ENCODE measurements at regions not wholly inside any gene's neighbourhood (a gene's known extent, or its start where the extent isn't known, plus 50 kb on each side); places are given as distances from the start of the nearest gene placed in this dataset.
"Not testable (repeated sequence)": the region's sequence is repeated elsewhere in the genome, so short reads cannot be mapped to it uniquely, and the experiment has no call there.

- ATAC-seq = not testable (repeated sequence)
Observed at GRCh38 chr11:134720691-134721070, 308.6 kb upstream of the B3GAT1 start.

DNA sequence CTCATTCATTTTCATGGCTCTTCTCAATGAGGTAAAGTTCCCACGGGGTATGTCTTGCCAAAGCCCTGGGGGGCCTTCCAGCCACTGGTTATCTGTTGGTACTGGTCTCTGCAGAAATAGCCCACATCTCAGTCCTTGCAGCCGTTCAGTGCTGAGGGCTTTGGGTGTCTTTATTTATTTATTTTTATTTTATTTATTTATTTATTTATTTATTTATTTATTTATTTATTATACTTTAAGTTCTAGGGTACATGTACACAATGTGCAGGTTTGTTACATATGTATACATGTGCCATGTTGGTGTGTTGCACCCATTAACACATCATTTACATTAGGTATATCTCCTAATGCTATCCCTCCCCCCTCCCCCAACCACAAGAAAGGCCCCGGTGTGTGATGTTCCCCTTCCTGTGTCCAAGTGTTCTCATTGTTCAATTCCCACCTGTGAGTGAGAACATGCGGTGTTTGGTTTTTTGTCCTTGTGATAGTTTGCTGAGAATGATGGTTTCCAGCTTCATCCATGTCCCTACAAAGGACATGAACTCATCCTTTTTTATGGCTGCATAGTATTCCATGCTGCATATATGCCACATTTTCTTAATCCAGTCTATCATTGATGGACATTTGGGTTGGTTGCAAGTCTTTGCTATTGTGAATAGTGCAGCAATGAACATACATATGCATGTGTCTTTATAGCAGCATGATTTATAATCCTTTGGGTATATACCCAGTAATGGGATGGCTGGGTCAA lies 308.1 kb upstream of the B3GAT1 start:
- ATAC-seq = not testable (repeated sequence)

DNA sequence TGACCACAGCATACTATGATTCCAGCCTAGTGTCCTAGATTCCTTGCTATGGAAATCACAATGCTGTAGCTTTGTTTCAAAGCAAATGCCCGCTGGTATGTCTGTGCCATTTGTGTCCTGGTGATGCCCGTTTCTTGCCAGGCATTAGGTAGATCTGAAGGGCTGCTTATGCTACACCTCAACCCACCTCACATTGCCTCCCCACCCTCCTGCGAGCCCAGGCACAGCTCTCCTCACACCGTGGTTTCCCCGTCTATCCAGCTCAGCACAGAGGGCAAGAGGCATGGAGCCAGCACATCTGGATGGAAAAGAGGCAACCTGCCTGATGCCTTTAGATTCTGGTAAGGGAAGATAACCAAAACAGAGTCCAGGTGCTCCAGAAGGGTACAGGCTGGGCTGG lies 307.4 kb upstream of the B3GAT1 start:
- no peak for ATAC-seq

GRCh38 chr11:134716582-134716981 lies 304.5 kb upstream of the B3GAT1 start:
- ATAC-seq = no peak

GRCh38 chr11:134714021-134714656 lies 302.1 kb upstream of the B3GAT1 start:
- ATAC-seq = no peak

- no peak for ATAC-seq
Observed at GRCh38 chr11:134712228-134713145, 300.4 kb upstream of the B3GAT1 start.

DNA sequence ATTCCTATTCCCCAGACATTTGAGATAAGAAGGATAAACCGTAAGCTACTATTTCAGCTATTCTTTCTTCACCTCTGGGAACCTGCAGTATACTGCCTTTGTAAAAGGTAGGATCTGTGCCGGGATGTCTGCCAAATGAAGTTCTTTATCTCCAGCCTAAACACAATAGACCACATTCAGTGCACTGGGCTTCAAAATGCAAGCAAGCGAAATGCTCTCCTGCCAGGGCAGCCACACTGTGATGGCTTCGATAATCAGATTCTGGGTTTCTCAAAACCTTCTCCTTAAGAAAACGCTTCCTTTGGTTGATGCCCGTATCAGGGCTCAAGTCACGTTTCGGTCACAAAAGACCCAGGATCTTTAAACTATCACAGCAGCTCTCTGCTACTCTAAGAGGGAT lies 299.5 kb upstream of the B3GAT1 start:
- no peak for ATAC-seq

DNA sequence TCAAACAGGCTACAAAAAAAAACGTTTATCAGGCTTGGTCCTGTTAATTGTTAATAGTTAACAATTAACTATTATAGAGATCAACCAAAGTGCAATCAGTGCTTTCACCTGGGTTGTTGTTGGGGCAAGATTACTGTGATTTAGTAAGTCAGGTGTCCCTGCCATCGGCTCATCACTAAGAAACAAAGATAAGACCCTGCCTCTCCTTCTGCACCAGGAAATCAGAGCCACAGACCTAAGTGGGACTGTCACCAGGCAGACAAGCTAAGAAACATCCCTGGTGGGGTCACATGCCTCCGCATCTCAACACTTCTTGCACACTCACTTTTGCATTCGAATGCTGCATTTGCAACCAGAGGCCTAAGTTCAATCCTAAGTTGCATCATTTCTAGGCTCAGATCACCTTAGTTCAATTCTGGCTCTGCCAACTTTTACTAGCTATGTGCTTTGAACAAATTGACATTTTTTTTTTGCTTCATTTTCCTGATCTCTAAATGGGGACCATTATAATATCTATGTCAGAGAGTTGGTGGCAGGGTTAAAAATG lies 298.9 kb upstream of the B3GAT1 start:
- no peak for ATAC-seq

GRCh38 chr11:134705858-134706257 lies 293.8 kb upstream of the B3GAT1 start:
- no peak for ATAC-seq

GRCh38 chr11:134702827-134703226 lies 290.8 kb upstream of the B3GAT1 start:
- no peak for ATAC-seq

- ATAC-seq = no peak
Observed at GRCh38 chr11:134701564-134702165, 289.6 kb upstream of the B3GAT1 start.

- ATAC-seq = no peak
Observed at GRCh38 chr11:134700101-134700640, 288.1 kb upstream of the B3GAT1 start.

DNA sequence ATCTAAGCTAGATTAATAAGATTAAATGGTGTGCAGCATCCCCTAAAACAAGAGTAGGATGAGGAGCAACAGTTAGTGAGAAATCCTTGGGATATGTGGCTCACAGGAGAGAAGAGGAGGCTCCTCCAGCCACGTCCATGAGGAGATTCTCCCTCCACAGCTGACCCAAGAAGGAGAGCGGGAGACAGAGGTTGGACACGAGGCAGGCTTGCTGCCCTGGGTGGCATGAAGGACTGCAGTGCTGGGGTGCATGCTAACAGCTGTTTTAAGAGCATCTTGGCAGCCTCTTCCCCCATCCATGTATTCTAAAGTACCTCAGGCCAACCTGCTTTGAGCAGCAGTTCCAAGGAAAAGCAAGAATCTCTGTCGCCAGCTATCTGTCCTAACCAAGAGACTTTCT lies 284.4 kb upstream of the B3GAT1 start:
- ATAC-seq = no peak

- no peak for ATAC-seq
Observed at GRCh38 chr11:134691985-134692384, 279.9 kb upstream of the B3GAT1 start.

DNA sequence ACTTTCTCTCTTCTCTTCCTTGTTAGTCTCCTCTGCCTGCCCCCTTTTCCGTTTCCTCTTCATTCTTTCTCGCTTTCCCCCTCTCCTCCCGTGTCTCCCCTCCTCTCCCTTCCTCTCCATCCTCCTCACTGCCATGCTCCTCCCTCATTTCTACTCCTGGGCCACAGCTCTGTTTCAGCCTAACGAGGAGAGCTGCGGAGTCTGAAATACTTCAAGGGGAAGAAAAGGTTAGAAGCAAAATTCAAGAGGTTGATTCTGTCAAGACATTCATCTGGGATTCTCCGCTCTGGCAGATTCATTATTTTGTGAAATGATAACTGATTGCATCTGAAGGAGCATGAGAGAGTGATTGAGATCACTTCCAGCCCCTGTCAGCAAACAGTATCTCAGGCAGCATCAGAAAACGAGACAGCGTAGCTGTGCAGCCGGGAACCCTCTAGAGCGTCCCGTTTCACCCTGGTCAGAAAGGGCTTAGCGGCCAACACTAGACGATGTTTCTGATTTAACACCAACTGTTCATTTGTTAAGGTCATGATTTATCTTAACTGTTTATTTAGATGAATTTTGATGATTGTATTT lies 279.3 kb upstream of the B3GAT1 start:
- no peak for ATAC-seq

DNA sequence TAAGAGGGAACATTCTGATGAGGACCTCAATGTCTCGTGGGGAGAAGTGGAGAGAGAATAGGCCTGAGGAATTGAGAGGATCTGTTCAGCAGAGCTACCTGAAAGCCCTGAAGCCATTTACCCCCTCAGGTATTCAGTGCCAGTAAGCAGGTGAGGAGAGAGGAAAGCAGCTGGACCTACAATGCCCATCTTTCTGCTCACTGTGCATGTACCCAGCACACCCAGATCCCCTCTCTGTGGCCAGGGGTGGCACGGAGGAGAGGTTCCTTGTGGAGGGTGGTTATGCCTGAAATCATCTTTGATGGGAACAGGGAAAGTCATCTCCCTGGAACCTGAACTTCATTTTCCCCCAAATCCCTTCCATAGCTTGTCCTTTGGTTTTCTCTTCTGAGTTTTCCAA lies 277.8 kb upstream of the B3GAT1 start:
- no peak for ATAC-seq

DNA sequence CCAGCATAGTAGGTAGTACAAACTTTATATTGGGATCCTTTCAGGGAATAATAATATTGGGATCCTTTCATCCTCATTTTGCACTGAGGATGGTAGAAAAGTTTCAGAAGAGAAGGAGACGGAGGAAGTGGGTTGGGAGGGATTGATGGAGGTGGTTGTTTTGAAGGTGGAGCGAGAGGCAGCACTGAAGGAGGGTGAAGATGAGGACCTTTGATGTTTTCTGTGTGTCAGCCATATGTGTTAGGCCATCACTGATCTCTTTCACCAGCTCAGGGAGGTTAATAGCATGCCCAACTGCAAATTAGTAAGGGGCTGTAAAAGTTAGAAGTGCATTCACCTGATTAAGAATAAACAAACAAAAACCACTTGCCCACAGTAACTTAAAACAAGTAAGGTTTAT lies 275.5 kb upstream of the B3GAT1 start:
- no peak for ATAC-seq

DNA sequence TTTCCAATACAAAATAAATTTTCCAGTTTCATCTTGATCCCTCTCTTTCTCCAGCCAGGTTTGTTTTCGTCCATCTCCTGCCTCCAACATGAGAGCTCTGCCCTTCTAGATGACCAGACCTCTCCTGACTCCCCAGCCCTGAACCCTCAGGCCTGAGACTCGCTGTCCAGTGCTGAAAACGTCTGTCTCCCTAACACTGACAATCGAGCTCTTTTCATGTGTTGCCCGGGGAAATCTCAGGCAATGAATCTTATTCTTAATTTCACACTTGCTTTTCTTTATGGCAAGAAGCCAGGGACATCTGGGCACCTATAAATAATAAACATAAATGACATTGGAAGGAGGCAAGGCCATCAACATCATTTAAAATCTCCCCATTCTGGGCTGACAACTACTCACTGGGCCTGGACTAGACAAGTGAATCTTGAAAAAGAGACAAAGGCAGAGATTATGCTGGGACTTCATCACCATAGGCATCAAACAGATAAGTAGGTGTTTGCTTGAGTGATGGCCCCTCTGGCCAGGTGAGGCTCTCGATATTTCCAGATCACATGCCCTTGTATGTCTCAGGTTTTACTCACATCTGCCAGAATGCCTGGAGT lies 274.5 kb upstream of the B3GAT1 start:
- ATAC-seq = no peak

DNA sequence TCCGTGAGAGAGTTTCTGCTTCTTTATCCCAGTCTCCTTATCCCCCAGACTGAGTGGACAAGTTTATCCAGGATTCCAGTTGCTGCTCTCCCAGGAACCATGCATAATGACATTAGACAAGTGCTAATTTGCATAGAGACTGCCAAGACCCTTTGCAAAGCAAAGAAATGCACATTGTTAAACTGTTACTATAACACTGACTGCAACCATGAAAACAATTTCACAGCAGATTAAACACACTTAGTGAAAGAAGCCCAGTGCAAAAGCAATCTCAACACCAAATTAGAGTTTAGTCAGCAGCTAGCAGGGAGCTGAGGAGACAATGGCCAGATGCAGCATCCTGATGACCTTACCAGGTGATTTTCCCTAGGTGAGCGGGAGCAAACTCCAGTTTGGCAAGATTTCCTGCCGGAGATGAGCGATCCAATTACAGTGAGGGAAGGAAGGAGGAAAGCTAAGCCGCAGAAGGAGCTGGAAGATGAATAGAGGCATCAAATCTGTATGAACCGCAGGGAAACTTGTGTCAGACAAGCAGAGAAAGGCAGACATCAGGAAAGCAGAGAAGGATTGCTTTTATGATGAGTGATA lies 273.8 kb upstream of the B3GAT1 start:
- ATAC-seq = no peak

DNA sequence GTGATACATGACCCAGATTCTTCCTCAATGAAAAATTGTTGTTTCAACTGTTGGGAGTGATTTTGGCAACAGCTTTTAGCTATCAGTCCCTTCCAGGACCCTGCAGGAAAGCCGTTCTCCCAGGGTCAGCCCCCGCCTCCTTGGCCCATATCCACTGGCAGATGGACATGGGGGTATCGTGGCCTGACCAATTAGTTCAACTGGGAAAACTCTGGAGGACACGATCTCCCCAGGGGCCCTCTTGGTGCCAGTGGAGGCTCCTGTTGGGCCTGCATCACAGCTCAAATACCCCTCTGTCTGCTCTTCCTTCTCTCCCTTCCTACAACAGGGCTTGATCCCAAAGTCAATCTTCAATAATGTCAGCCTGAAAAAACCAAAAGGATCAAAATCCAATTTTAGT lies 272.5 kb upstream of the B3GAT1 start:
- ATAC-seq = no peak

- ATAC-seq = no peak
Observed at GRCh38 chr11:134683860-134684259, 271.8 kb upstream of the B3GAT1 start.
